H9 (cell line): ENCODE measurements at regions not wholly inside any gene's neighbourhood (a gene's known extent, or its start where the extent isn't known, plus 50 kb on each side); places are given as distances from the start of the nearest gene placed in this dataset.

Source experiments
- DNase-seq: peaks from one replicate; pipeline ENCODE4 v3.0.0-alpha.2; 2017
- H2AFZ ChIP-seq: one replicate; pipeline ENCODE4 v1.6.1; 2013; ENCODE audit warnings: mild to moderate bottlenecking, low read length, control low read depth, moderate library complexity
- H2AK5ac ChIP-seq: 2 replicates; pipeline ENCODE4 v1.6.1; 2013; ENCODE audit warnings: low read length, control low read depth, mixed read lengths; ENCODE audit not compliant: insufficient read length
- H2BK120ac ChIP-seq: one replicate; pipeline ENCODE4 v1.6.1; 2013; ENCODE audit warnings: low read depth, mild to moderate bottlenecking, low read length, control low read depth, inconsistent platforms; ENCODE audit not compliant: poor library complexity, severe bottlenecking
- H2BK12ac ChIP-seq: 2 replicates; pipeline ENCODE4 v1.6.1; 2013; ENCODE audit warnings: low read length, control low read depth, mixed read lengths, low read depth; ENCODE audit not compliant: insufficient read length
- H2BK15ac ChIP-seq: 2 replicates; pipeline ENCODE4 v1.6.1; 2013; ENCODE audit warnings: low read depth, low read length, control low read depth
- H2BK20ac ChIP-seq: one replicate; pipeline ENCODE4 v1.6.1; 2013; ENCODE audit warnings: low read depth, mild to moderate bottlenecking, low read length, control low read depth, inconsistent platforms; ENCODE audit not compliant: poor library complexity, severe bottlenecking
- H2BK5ac ChIP-seq: 2 replicates; pipeline ENCODE4 v1.6.1; 2013; ENCODE audit warnings: low read length, control low read depth, mixed read lengths; ENCODE audit not compliant: insufficient read length
- H3K14ac ChIP-seq: 2 replicates; pipeline ENCODE4 v1.6.1; 2013; ENCODE audit warnings: low read length, control low read depth; ENCODE audit not compliant: insufficient read depth
- H3K18ac ChIP-seq: 2 replicates; pipeline ENCODE4 v1.6.1; 2013; ENCODE audit warnings: low read depth, mild to moderate bottlenecking, mixed read lengths, low read length, control low read depth; ENCODE audit not compliant: insufficient read length
- H3K23ac ChIP-seq: 2 replicates; pipeline ENCODE4 v1.6.1; 2013; ENCODE audit warnings: low read length, control low read depth, mixed read lengths, low read depth; ENCODE audit not compliant: insufficient read length
- H3K23me2 ChIP-seq: 2 replicates; pipeline ENCODE4 v1.6.1; 2013; ENCODE audit warnings: low read depth, mild to moderate bottlenecking, mixed read lengths, low read length, control low read depth; ENCODE audit not compliant: insufficient read length, poor library complexity, severe bottlenecking
- H3K27ac ChIP-seq: 2 replicates; pipeline ENCODE4 v1.5.1; 2013; ENCODE audit warnings: low read length, control low read depth, mixed read lengths, low read depth; ENCODE audit not compliant: insufficient read length
- H3K27me3 ChIP-seq: 2 replicates; pipeline ENCODE4 v1.6.1; 2013; ENCODE audit warnings: low read length, control low read depth, inconsistent platforms; ENCODE audit not compliant: insufficient read depth
- H3K4ac ChIP-seq: 2 replicates; pipeline ENCODE4 v1.6.1; 2013; ENCODE audit warnings: low read depth, mild to moderate bottlenecking, control low read depth, inconsistent platforms, low read length, moderate library complexity
- H3K4me1 ChIP-seq: 2 replicates; pipeline ENCODE4 v1.6.1; 2013; ENCODE audit warnings: low read length, control low read depth, inconsistent platforms; ENCODE audit not compliant: insufficient read depth
- H3K4me2 ChIP-seq: 2 replicates; pipeline ENCODE4 v1.6.1; 2013; ENCODE audit warnings: low read length, control low read depth, mixed read lengths; ENCODE audit not compliant: insufficient read length, insufficient read depth
- H3K56ac ChIP-seq: 2 replicates; pipeline ENCODE4 v1.6.1; 2013; ENCODE audit warnings: low read depth, mild to moderate bottlenecking, mixed read lengths, low read length, control low read depth; ENCODE audit not compliant: insufficient read length
- H3K79me1 ChIP-seq: 2 replicates; pipeline ENCODE4 v1.6.1; 2013; ENCODE audit warnings: low read depth, mild to moderate bottlenecking, moderate library complexity, low read length, control low read depth, inconsistent platforms; ENCODE audit not compliant: insufficient read depth, poor library complexity, severe bottlenecking
- H3K79me2 ChIP-seq: 2 replicates; pipeline ENCODE4 v1.6.1; 2013; ENCODE audit warnings: low read length, control low read depth, inconsistent platforms; ENCODE audit not compliant: insufficient read depth
- H3K9ac ChIP-seq: 2 replicates; pipeline ENCODE4 v1.6.1; 2013; ENCODE audit warnings: low read length, control low read depth, mixed read lengths; ENCODE audit not compliant: insufficient read length; ENCODE audit errors: extremely low read depth
- H3K9me3 ChIP-seq: one replicate; pipeline ENCODE4 v1.6.1; 2013; ENCODE audit warnings: low read depth, low read length, inconsistent platforms; ENCODE audit not compliant: control insufficient read depth
- H3T11ph ChIP-seq: one replicate; pipeline ENCODE4 v1.6.1; 2013; ENCODE audit warnings: mild to moderate bottlenecking, low read length, control low read depth, inconsistent platforms
- H4K20me1 ChIP-seq: one replicate; pipeline ENCODE4 v1.6.1; 2013; ENCODE audit not compliant: control insufficient read depth, insufficient read length, insufficient read depth
- H4K5ac ChIP-seq: 2 replicates; pipeline ENCODE4 v1.6.1; 2013; ENCODE audit warnings: low read depth, mild to moderate bottlenecking, mixed read lengths, low read length, control low read depth; ENCODE audit not compliant: insufficient read length
- H4K8ac ChIP-seq: replicated peaks from 2 replicates; pipeline ENCODE4 v1.6.1; 2013; ENCODE audit warnings: low read length, control low read depth, mixed read lengths, low read depth; ENCODE audit not compliant: insufficient read length
- H4K91ac ChIP-seq: 2 replicates; pipeline ENCODE4 v1.6.1; 2013; ENCODE audit warnings: low read depth, mild to moderate bottlenecking, moderate library complexity, mixed read lengths, low read length, control low read depth; ENCODE audit not compliant: insufficient read length
- H3K27ac Mint-ChIP-seq, 3 experiments: 2 replicates in 2 of 3; 3 replicates in 1 of 3; pipeline ENCODE4 v1.8.0; 2020 to 2021; ENCODE audit warnings: mixed read lengths in 3 of 3, mild to moderate bottlenecking in 1 of 3, moderate library complexity in 1 of 3
- H3K27me3 Mint-ChIP-seq: 2 replicates; pipeline ENCODE4 v1.8.0; 2021; ENCODE audit warnings: low read depth, mild to moderate bottlenecking, moderate library complexity, mixed read lengths
- H3K36me3 Mint-ChIP-seq, 3 experiments: 2 replicates in 2 of 3; 3 replicates in 1 of 3; pipeline ENCODE4 v1.8.0; 2020 to 2021; ENCODE audit warnings: low read depth in 3 of 3, mixed read lengths in 3 of 3; ENCODE audit not compliant: insufficient read depth in 1 of 3
- H3K4me1 Mint-ChIP-seq, 2 experiments: 2 replicates each; pipeline ENCODE4 v1.8.0; 2020; ENCODE audit warnings: mixed read lengths in 2 of 2
- H3K4me3 Mint-ChIP-seq, 2 experiments: 2 replicates in 1 of 2; 3 replicates in 1 of 2; pipeline ENCODE4 v1.8.0; 2020 to 2021; ENCODE audit warnings: mild to moderate bottlenecking in 2 of 2, mixed read lengths in 2 of 2, moderate library complexity in 1 of 2
- H3K9me3 Mint-ChIP-seq, 2 experiments: 2 replicates in 1 of 2; 3 replicates in 1 of 2; pipeline ENCODE4 v1.8.0; 2020; ENCODE audit warnings: mild to moderate bottlenecking in 2 of 2, mixed read lengths in 2 of 2, moderate library complexity in 1 of 2
- WGBS: extraction: QIAGEN DNeasy Blood & Tissue Kit; methylation state at CpG from one replicate; pipeline ENCODE4 v1.1.7; 2013; ENCODE audit warnings: missing lambda C conversion rate, low lambda C conversion rate, mixed read lengths; ENCODE audit not compliant: insufficient read length; ENCODE audit errors: extremely low coverage; 5-methylcytosine and 5-hydroxymethylcytosine counted together
- TF ChIP-seq, protein P1 (sequence below): fragments of 200-600 bp; sonication (generic); conservative IDR thresholded peaks from 3 replicates; pipeline ENCODE4 v1.8.0; 2021; ENCODE audit warnings: antibody characterized with exemption, mild to moderate bottlenecking

DNA sequence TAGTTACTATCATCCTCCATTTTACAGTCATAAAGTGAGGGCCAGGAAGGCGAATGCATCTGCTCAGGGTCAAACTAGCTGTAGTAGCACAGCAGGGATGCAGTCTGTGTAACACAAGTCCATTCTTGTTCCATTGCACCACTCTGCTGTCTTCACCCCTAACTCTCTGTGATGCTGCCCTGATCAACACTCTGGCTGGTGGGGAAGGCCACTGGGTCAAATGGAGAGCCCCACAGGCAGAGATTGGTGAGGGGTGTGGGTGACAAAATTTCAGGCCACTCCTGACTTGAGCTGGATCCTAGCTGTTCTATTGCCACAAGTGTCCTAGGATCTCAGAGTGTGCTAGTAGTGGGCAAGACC lies 136.5 kb downstream of the PJA1 start:
- TF ChIP-seq, protein P1, sequence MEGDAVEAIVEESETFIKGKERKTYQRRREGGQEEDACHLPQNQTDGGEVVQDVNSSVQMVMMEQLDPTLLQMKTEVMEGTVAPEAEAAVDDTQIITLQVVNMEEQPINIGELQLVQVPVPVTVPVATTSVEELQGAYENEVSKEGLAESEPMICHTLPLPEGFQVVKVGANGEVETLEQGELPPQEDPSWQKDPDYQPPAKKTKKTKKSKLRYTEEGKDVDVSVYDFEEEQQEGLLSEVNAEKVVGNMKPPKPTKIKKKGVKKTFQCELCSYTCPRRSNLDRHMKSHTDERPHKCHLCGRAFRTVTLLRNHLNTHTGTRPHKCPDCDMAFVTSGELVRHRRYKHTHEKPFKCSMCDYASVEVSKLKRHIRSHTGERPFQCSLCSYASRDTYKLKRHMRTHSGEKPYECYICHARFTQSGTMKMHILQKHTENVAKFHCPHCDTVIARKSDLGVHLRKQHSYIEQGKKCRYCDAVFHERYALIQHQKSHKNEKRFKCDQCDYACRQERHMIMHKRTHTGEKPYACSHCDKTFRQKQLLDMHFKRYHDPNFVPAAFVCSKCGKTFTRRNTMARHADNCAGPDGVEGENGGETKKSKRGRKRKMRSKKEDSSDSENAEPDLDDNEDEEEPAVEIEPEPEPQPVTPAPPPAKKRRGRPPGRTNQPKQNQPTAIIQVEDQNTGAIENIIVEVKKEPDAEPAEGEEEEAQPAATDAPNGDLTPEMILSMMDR: no peak
- Mint-ChIP-seq H3K4me1 (peaks cover 15 to 23% of the 10 kb centered on the region in 2 experiments), H3K4me3 (no peak overlapping the region), H3K27me3 (peaks cover 2% of the 10 kb centered on the region), H3K27ac (no peak overlapping the region), H3K36me3 (peaks cover 0 to 3% (median 0%) of the 10 kb centered on the region in 3 experiments; a peak in 2 of 7 replicates), H3K9me3 (peaks cover 54 to 66% of the 10 kb centered on the region in 2 experiments)
- Histone ChIP-seq H3T11ph (no peak overlapping the region), H3K14ac (no peak overlapping the region), H2AK5ac (no peak overlapping the region), H2BK120ac (no peak overlapping the region), H3K18ac (no peak overlapping the region), H3K23me2 (no peaks in the 10 kb centered on the region), H2BK20ac (no peak overlapping the region), H3K27ac (no peak overlapping the region), H3K56ac (no peak overlapping the region), H4K91ac (no peak overlapping the region), H3K79me2 (no peaks in the 10 kb centered on the region), H3K4ac (no peak overlapping the region), H3K27me3 (no peaks in the 10 kb centered on the region), H3K4me2 (no peak overlapping the region), H2AFZ (no peak overlapping the region), H4K5ac (no peak overlapping the region), H3K9ac (no peak overlapping the region), H3K23ac (no peak overlapping the region), H3K79me1 (no peaks in the 10 kb centered on the region), H4K8ac (no peak overlapping the region), H2BK12ac (no peak overlapping the region), H3K9me3 (no peaks in the 10 kb centered on the region), H4K20me1 (no peaks in the 10 kb centered on the region), H3K4me1 (peaks cover 7% of the 10 kb centered on the region; the same call in 1 of the 2 replicates), H2BK5ac (no peak overlapping the region), H2BK15ac (no peak overlapping the region)
- no CpG with 5 or more reads among the region's 1 CpG for WGBS
- DNase-seq: no peak
